HG02642 (cell line): ENCODE measurements at regions not wholly inside any gene's neighbourhood (a gene's known extent, or its start where the extent isn't known, plus 50 kb on each side); places are given as distances from the start of the nearest gene placed in this dataset.

ENCODE experiments used
- ATAC-seq: cut with Tn5 transposase; IDR thresholded peaks from one replicate; pipeline ENCODE4 v1.9.1; 2021; ENCODE audit warnings: mild to moderate bottlenecking; ENCODE audit not compliant: unreplicated experiment, poor library complexity

- no peak for ATAC-seq
These were observed 66.7 kb downstream of the CD164 start for GRCh38 chr6:109315341-109316110.

DNA sequence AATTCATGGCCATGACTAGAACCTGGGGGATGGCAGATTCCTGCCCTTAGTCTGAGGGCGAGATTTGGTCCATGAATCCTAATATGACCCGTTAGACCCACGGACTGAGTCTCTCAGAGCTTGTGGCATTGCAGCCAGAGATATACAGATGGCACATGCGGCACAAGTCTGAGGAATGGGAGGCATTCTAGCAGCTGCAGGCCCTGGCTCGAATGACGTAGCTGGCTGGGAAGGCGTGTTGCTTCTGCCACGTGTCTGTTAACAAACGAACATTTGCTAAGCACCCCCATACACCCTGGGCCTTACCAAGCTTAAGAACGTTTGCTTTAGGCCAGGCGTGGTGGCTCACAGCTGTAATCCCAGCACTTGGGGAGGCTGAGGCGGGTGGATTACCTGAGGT is 68.0 kb downstream of the CD164 start:
- no peak for ATAC-seq

GRCh38 chr6:109313139-109313538 is 69.1 kb downstream of the CD164 start:
- ATAC-seq: no peak

DNA sequence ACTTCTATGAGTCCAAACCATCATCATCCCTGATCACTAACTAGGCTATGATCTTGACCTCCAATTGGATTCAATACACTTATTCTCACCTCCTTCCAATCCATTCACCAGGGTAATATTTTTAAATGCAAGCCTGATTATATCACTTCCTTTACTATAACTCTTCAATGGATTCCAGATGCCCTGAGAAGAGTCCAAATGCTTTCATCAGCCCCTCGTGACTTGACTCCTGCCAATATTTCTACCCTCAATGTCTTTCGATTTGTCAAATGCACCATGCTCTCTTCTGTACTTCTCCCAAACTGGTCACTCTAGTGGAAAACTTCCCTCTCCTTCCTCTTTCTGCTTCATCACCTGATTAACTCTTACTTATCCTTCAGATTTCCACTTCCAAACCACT is 70.8 kb downstream of the CD164 start:
- ATAC-seq: no peak

DNA sequence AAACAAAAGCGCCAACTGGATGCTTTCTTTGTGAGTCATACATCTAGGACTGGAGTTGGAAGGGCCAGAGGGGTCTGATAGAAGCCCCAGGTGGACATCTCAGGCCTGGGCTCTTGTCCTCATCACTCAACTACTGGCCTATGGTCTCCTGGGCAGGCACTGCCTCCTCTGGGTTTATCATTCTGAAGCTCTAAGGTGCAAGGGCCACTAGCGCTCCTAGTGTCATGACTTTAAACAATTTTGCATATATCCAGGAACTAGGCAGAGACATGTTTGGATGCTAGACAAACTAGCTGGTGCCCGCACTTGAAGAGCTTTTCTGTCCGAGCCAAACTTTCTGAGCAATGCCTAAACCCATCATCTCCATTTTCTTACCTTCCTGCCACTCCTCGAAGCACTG is 72.3 kb downstream of the CD164 start:
- no peak for ATAC-seq

DNA sequence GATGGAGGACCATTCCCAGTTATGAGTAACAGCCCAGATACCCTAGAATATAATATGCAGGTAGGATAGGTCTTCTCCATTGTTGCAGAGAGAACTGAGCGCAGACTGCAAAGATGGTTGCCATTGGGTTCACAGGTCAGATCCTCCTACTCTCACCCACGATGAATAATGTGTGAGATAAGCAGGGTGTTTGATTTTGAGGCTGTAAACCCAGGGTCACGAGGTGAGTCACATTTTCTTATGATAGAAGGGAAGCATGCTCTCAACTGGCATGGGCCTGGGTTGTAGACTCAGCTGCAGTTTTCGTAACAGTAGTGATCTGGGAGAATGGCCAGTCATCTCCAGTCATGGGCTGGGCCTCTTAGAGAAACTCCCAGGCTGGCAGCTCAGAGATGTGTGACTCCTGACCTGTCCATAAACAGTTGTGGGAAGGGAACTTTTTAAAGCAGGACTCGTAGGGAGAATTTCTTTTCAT is 74.2 kb downstream of the CD164 start:
- ATAC-seq: no peak

DNA sequence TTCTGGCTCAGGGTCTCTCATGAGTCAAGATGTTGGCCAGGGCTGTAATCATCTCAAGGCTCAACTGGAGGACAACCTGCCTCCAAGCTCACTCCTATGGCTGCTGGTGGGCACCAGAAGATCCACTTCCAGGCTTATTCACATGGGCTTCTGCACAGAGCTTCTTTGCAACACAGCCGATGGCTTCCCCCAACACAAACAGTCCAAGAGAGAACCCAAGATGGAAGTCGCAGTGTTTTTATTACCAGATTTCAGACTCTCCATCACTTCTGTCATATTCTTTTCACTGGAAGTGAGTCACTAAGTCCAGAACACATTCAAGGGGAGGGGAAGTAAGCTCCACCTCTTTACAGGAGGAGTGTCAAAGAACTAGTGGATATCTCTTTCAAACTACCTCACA is 75.5 kb downstream of the CD164 start:
- no peak for ATAC-seq

- ATAC-seq: no peak
These were observed 77.2 kb downstream of the CD164 start for GRCh38 chr6:109305028-109305427.

DNA sequence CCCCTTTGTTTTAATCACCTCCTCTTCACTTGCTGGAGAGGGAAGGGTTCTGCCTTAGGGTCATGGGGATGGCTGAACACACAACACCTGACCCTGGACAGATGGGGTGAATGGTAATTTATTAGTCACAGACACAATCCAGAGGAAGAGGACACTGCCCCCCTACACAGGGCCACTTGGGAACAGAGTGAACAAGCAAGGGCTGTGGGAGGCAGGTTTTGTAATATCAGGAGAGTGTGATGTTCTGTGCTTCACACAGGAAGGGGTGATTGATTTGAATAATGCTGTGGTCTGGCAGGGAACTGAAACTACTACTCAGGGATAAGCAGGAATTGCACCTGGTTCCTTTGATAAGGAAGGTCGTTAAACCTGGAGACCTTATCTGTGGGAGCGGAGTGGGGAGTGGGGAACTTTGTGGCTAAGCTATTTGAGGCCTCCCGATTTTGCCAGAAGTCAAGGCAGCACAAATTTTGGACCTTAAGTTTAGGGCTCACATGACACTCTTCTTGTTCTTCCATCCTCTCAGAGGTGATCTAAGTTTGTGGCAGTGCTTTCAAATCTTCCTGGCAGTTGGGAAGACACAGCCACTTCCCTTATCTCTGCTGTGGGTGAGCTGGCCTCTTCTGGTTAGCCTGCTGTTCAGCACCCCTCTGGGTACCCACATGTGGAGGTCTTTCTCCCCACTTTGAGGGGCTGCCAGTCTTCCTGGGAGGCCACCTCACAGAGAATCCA is 77.8 kb downstream of the CD164 start:
- peak; percentile 70 for ATAC-seq

GRCh38 chr6:109303640-109304283 is 78.5 kb downstream of the CD164 start:
- ATAC-seq: no peak

GRCh38 chr6:109303164-109303563 is 79.1 kb downstream of the CD164 start:
- ATAC-seq: no peak

DNA sequence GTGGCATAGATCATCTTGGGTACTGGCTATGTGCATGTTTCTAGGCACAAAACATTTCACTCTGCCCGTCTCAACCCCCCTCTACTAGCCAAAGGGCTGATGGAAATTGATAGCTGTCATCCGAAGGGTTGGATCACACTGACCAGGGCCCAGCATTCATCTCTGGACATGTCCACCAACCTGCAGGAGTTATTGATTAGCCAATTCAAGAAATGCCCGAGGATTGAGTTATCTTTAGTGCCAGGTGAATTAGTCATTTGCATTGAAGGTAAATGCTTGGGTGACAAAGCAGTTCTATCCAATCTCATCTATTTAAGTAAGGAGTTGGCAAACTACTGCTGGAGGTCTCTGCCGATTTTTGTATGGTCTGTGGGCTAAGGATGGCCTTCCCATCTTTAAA is 80.1 kb downstream of the CD164 start:
- ATAC-seq: no peak

DNA sequence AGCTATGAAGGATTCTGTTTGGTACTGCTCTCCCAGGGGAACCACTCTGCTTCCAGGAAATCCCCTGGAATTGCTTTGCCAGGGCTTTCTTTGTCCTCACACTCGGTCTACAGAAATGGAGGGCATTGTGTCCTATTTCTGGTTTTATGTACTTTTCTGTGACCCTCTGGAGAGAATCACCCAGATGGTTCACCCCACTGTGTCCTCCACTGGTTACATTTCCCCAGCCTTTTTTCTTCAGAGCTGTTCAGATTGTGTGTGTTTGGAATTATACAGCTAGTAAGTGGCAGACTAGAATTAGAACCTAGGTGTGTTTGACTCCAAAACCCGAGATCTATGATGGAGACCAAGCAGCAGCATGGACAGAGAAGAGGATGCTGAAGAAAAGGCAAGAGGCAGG is 80.8 kb downstream of the CD164 start:
- ATAC-seq: no peak

- ATAC-seq: no peak
These were observed 81.4 kb downstream of the CD164 start for GRCh38 chr6:109300874-109301273.

DNA sequence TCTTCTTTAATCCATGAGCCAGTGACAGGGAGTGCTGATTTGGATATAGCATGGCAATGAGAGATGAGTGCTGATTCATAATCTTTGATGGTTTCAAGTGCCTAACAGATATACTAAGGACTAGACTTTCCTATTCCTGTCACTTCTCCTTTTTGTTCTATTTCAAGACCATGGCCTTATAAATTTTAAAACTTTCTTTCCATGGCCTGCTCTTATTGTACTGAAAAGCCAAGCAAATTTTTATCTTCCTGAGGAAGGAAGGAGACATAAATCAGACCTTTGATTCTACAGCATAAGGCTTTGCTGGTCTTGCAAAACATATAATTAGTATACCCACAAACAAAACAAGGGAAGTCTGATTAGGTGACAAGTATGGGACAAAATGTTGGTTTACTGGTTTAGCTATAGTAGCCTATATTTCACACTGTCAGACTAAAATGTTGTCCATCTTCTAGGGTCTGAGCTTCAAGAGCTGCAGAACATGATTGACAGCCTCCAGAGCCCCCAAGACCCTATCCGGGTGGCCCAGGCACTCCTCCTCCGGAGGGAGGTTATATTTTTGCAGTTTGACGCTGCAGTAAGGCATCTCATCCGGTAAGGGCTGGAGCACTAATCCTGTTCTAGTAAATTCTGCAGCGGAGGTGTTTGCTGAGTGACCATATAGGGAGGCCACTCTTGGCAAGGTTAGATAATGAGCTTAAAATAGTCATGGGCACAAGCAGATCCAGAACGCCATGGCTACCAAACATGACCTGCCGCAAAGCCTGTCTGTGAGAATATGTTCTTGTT is 82.3 kb downstream of the CD164 start:
- ATAC-seq: no peak

GRCh38 chr6:109299265-109299607 is 83.0 kb downstream of the CD164 start:
- ATAC-seq: no peak

DNA sequence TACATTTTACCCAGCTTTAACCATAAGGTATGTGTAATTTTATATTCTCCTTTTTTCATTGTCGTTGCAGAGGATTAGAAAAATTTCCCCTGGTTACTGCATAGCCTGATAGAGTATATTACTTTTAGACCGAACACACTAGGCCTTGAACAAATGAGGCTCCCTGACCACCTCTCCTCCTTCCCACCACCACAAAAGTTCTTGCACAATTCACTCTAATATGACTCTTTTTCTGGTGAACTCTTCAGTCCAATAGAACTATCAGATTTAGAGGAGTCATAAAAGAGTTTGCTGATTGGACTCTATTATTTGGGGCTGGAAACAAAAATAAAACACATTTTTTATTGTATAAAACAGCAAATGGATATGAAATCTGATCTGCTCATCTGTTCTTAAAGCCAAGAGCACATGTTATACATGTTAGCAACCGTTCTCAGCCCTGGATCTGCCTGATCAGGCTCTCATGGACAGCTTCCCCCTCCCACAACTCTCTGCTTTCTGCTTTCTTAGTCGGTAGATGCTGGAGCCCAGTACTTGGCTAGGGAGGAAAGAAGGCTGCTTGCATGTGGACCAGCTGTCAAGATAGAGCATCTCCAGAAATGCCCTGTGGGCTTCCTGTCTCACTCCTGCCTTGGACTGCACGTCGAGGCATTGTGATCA is 83.5 kb downstream of the CD164 start:
- no peak for ATAC-seq

GRCh38 chr6:109297406-109298110 is 84.7 kb downstream of the CD164 start:
- no peak for ATAC-seq

DNA sequence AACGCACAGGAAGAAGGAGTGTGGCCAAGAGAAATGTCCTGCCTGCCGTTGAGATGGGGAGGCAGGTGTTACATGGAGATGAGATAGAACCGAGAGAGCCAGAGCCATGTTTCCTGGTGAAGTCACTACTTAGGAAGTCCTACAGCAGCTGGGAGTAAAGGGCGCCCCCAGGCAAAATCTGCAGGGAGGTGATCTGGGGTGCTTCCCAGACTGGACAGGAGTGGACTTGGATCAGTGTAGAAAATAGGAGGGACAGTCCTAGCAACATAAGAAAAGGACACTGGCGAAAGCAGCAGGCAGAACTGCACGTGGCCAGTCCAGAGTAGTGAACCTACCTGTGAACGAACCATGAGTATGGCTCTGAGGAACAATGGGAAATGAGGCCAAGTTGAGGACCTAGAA is 85.3 kb downstream of the CD164 start:
- no peak for ATAC-seq

- no peak for ATAC-seq
These were observed 85.8 kb downstream of the CD164 start for GRCh38 chr6:109296452-109296851.
